BLaER1 treated with 17β-estradiol and CSF1 and Interleukin-3, amounts not matched to agents 10 nM and 100 nM (cell line): ENCODE measurements at regions not wholly inside any gene's neighbourhood (a gene's known extent, or its start where the extent isn't known, plus 50 kb on each side); places are given as distances from the start of the nearest gene placed in this dataset.
A peak's percentile ranks its signal among the peaks of the same experiment; 100 is the strongest.
"Not testable (repeated sequence)": the region's sequence is repeated elsewhere in the genome, so short reads cannot be mapped to it uniquely, and the experiment has no call there.

ENCODE experiments used
- H3K27ac ChIP-seq, 11 experiments: shearing (Covaris generic); formaldehyde crosslinking; 2 replicates each; pipeline ENCODE4 v1.8.1; 2022
- H3K27me3 ChIP-seq, 11 experiments: shearing (Covaris generic); formaldehyde crosslinking; 2 replicates each; pipeline ENCODE4 v1.8.1; 2022
- H3K36me3 ChIP-seq, 11 experiments: shearing (Covaris generic); formaldehyde crosslinking; 2 replicates each; pipeline ENCODE4 v1.8.1; 2022
- H3K4me1 ChIP-seq, 10 experiments: shearing (Covaris generic); formaldehyde crosslinking; 2 replicates each; pipeline ENCODE4 v1.8.1; 2022
- H3K4me2 ChIP-seq, 11 experiments: shearing (Covaris generic); formaldehyde crosslinking; 2 replicates each; pipeline ENCODE4 v1.8.1; 2022
- H3K4me3 ChIP-seq, 10 experiments: shearing (Covaris generic); formaldehyde crosslinking; 2 replicates each; pipeline ENCODE4 v1.8.1; 2022
- H3K9ac ChIP-seq, 11 experiments: shearing (Covaris generic); formaldehyde crosslinking; 2 replicates each; pipeline ENCODE4 v1.8.1; 2022
- H3K9me3 ChIP-seq, 11 experiments: shearing (Covaris generic); formaldehyde crosslinking; replicated peaks in 1 of 11; 2 replicates each; pipeline ENCODE4 v1.8.1; 2022
- H4K20me1 ChIP-seq, 11 experiments: shearing (Covaris generic); formaldehyde crosslinking; 2 replicates each; pipeline ENCODE4 v1.8.1; 2022
- Cebpa-rat ChIP-seq, 11 experiments: shearing (Covaris generic); IDR thresholded peaks; 2 replicates each; pipeline ENCODE4 v1.8.1; 2022

- Histone ChIP-seq H3K4me3 (no peak overlapping the region), H3K36me3 (no peaks in the 10 kb centered on the region), H3K9ac (no peak overlapping the region), H3K4me1 (no peaks in the 10 kb centered on the region), H3K27ac (no peak overlapping the region), H3K9me3 (no peaks in the 10 kb centered on the region), H4K20me1 (no peaks in the 10 kb centered on the region), H3K4me2 (no peak overlapping the region), H3K27me3 (no peaks in the 10 kb centered on the region)
- TF ChIP-seq Cebpa-rat (IDR thresholded peaks at IDR 0.05) = no peak
Observed at GRCh38 chr13:89204435-89204834, 1533.3 kb downstream of the SLITRK5 start.

DNA sequence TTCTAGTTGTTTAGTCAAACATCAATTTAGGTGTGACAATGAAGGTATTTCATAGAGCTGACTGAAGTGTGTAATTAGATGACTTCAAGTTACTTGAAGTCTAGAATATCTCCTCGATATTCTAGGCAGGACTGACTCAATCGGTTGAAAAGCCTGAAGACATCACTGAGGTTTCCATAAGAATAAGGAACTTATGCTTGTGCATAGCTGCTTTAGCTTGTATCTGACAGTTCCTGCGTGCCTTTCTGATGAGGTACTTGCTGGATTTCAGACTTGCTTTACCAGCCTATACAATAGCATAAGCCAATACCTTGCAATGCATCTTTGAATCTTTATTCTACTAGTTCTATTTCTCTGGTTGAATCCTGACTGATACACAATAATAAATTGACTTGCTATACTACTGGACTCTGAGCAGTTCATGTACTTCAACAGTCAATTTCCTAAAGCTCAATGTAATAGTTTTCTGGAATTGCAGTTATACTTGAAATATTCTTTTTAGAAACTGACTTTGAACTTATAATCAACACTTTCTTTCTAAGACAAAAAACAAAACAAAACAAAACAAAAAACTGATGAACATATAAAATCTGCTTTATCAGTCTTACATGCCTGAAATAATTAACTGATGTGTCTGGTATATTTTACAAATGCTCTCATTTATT is 1534.8 kb downstream of the SLITRK5 start:
- Histone ChIP-seq H3K27me3 (no peaks in the 10 kb centered on the region), H3K9me3 (no peaks in the 10 kb centered on the region), H4K20me1 (no peaks in the 10 kb centered on the region), H3K9ac (no peak overlapping the region), H3K27ac (no peak overlapping the region), H3K4me3 (no peak overlapping the region), H3K4me2 (peak overlapping the region in 2 of 11 experiments; percentile 17 to 26; a peak in 2 of 22 replicates), H3K4me1 (no peaks in the 10 kb centered on the region), H3K36me3 (no peaks in the 10 kb centered on the region)
- TF ChIP-seq Cebpa-rat (IDR thresholded peaks at IDR 0.05) = no peak

GRCh38 chr13:89212186-89212585 is 1541.0 kb downstream of the SLITRK5 start:
- no peak for TF ChIP-seq Cebpa-rat (IDR thresholded peaks at IDR 0.05)
- H3K4me3 ChIP-seq = no peak overlapping the region
- H3K4me1 ChIP-seq = no peaks in the 10 kb centered on the region
- no peak overlapping the region for H3K27ac ChIP-seq
- H3K27me3 ChIP-seq = no peaks in the 10 kb centered on the region
- H3K9ac ChIP-seq = no peak overlapping the region
- no peaks in the 10 kb centered on the region for H3K9me3 ChIP-seq
- H3K4me2 ChIP-seq = no peak overlapping the region
- no peaks in the 10 kb centered on the region for H4K20me1 ChIP-seq
- no peaks in the 10 kb centered on the region for H3K36me3 ChIP-seq

DNA sequence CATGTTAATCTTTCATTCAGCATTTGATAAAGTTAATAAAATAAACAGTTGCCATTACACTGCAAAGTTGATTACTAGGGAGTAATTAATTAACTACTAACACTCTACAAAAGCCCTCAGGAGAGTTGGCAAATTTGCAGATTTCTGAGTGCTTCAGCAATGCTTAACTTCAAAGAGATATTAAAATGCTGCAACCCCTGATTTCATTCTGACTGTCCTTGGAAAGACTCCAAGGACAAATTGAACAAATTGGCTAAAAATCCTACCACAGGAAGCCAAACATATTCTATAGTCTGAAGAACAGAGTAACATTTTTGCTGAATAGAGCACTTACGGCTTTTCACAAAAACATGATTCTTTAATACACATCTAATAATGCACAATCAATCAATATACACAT is 1543.0 kb downstream of the SLITRK5 start:
- no peak overlapping the region for H3K4me2 ChIP-seq

DNA sequence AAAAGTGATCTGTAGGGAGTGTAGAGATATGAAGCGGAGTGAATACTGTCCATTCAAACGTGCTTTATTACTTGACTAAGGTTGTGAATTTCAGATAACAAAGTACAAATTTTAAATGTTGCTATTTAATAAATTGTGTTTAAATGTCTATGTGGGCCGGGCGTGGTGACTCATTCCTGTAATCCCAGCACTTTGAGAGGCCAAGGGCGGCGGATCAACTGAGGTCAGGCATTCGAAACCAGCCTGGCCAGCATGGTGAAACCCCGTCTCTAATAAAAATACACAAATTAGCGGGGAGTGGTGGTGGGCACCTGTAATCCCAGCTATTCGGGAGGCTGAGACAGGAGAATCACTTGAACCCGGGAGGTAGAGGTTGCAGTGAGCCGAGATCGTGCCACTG is 1544.1 kb downstream of the SLITRK5 start:
- not testable (repeated sequence) for H3K9ac ChIP-seq, H3K36me3 ChIP-seq, H3K27ac ChIP-seq, H3K9me3 ChIP-seq, H3K4me2 ChIP-seq, H4K20me1 ChIP-seq, H3K4me3 ChIP-seq, H3K27me3 ChIP-seq, H3K4me1 ChIP-seq

More for the DNA sequence above, 1543.0 kb downstream of the SLITRK5 start:
- no peak for TF ChIP-seq Cebpa-rat (IDR thresholded peaks at IDR 0.05)
- H3K4me3 ChIP-seq = no peak overlapping the region
- H3K27ac ChIP-seq = no peak overlapping the region
- no peaks in the 10 kb centered on the region for H3K27me3 ChIP-seq
- no peaks in the 10 kb centered on the region for H3K36me3 ChIP-seq
- H4K20me1 ChIP-seq = no peaks in the 10 kb centered on the region
- H3K9me3 ChIP-seq = no peaks in the 10 kb centered on the region
- H3K4me1 ChIP-seq = no peaks in the 10 kb centered on the region
- H3K9ac ChIP-seq = no peak overlapping the region

DNA sequence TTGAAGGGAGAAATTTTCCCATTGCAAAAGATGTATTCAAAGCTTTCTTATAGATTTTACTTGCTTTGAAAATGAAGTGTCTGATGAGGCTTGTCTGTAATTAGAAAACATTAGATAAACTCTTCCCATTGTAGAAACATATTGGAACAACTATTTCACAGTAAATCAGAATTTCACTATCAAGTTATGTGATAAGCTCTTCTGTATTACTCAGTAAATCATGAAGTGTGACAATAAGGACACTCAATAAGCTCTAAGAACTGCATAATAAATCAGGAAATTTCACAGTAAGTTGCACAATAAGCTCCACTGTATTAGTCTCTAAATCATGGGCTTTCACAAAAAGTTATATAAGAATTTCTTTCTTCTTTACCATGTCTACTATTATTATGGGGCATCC is 1546.6 kb downstream of the SLITRK5 start:
- Histone ChIP-seq H3K4me3 (no peak overlapping the region), H3K36me3 (no peaks in the 10 kb centered on the region), H3K27ac (no peak overlapping the region), H3K9me3 (peaks cover 0 to 14% (median 9%) of the 10 kb centered on the region in 11 experiments; a peak in 11 of 22 replicates), H3K27me3 (no peaks in the 10 kb centered on the region), H3K4me2 (no peak overlapping the region), H3K9ac (no peak overlapping the region), H4K20me1 (no peaks in the 10 kb centered on the region), H3K4me1 (no peaks in the 10 kb centered on the region)
- TF ChIP-seq Cebpa-rat (IDR thresholded peaks at IDR 0.05) = no peak

- H3K4me2 ChIP-seq = no peak overlapping the region
- H3K4me3 ChIP-seq = no peak overlapping the region
- no peaks in the 10 kb centered on the region for H3K36me3 ChIP-seq
- H4K20me1 ChIP-seq = no peaks in the 10 kb centered on the region
- no peak overlapping the region for H3K27ac ChIP-seq
- H3K9me3 ChIP-seq = peaks cover 0 to 14% (median 9%) of the 10 kb centered on the region in 11 experiments; a peak in 11 of 22 replicates
- TF ChIP-seq Cebpa-rat (IDR thresholded peaks at IDR 0.05) = no peak
- H3K9ac ChIP-seq = no peak overlapping the region
- no peaks in the 10 kb centered on the region for H3K27me3 ChIP-seq
- H3K4me1 ChIP-seq = no peaks in the 10 kb centered on the region
Observed at GRCh38 chr13:89221557-89222158, 1550.5 kb downstream of the SLITRK5 start.

DNA sequence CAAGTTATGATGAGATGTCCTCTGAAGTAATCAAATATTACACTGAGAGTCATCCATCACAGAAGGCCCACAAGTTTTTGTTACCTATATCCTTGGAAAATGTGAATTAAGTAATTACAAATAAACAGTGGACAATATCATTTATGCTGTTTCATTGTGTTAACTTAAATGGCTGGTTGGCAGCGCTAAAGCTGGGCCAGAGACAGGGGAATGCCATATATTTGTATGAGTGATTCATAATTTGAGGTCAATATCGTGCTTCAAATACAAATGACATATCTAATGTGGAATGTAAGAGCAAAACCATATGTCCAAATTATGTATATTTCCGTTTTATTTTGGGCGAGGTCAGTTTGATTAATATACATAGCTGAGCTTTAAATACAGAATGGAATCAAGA is 1556.2 kb downstream of the SLITRK5 start:
- no peaks in the 10 kb centered on the region for H3K27me3 ChIP-seq
- no peak overlapping the region for H3K4me2 ChIP-seq
- no peaks in the 10 kb centered on the region for H3K36me3 ChIP-seq
- no peak overlapping the region for H3K4me3 ChIP-seq
- no peaks in the 10 kb centered on the region for H4K20me1 ChIP-seq
- H3K4me1 ChIP-seq = no peaks in the 10 kb centered on the region
- H3K9me3 ChIP-seq = 0 out of 22 replicates have a peak, but pooled peaks cover 0 to 2% (median 0%) of the 10 kb centered on the region in 11 experiments
- H3K27ac ChIP-seq = no peak overlapping the region
- TF ChIP-seq Cebpa-rat (IDR thresholded peaks at IDR 0.05) = no peak
- H3K9ac ChIP-seq = no peak overlapping the region

- H3K36me3 ChIP-seq = no peaks in the 10 kb centered on the region
- no peaks in the 10 kb centered on the region for H3K4me1 ChIP-seq
- no peak overlapping the region for H3K9ac ChIP-seq
- no peak overlapping the region for H3K27ac ChIP-seq
- H3K9me3 ChIP-seq = no peaks in the 10 kb centered on the region
- no peak overlapping the region for H3K4me3 ChIP-seq
- no peak overlapping the region for H3K4me2 ChIP-seq
- no peaks in the 10 kb centered on the region for H3K27me3 ChIP-seq
- H4K20me1 ChIP-seq = no peaks in the 10 kb centered on the region
- TF ChIP-seq Cebpa-rat (IDR thresholded peaks at IDR 0.05) = no peak
Observed at GRCh38 chr13:89238496-89238895, 1567.3 kb downstream of the SLITRK5 start.
